GM10248 (cell line): ENCODE measurements at regions not wholly inside any gene's neighbourhood (a gene's known extent, or its start where the extent isn't known, plus 50 kb on each side); places are given as distances from the start of the nearest gene placed in this dataset.

ENCODE experiments used
- CTCF ChIA-PET: fragments of 300-600 bp; sonication (Branson Sonifier 250); formaldehyde crosslinking; extraction: SDS; loops from one replicate; lab custom pipeline; 2021; ENCODE audit warnings: antibody characterized with exemption; lab: Yijun Ruan, JAX
- POLR2A ChIA-PET: fragments of 350-650 bp; sonication (Branson Sonifier 250); formaldehyde crosslinking; extraction: SDS; loops from one replicate; lab custom pipeline; 2020; ENCODE audit warnings: antibody characterized with exemption; lab: Yijun Ruan, JAX
- DNase-seq: peaks from one replicate; pipeline ENCODE4 v3.0.0; 2012; ENCODE audit errors: extremely low spot score
- CTCF ChIP-seq: IDR thresholded peaks from 2 replicates; pipeline ENCODE4 v1.5.1; 2012; ENCODE audit warnings: mild to moderate bottlenecking, low read depth; ENCODE audit errors: extremely low read depth, missing control alignments, control extremely low read depth

- ChIA-PET POLR2A (no interaction called here), CTCF (no interaction called here)
- no peak for DNase-seq
- no peak for TF ChIP-seq CTCF
Measured at GRCh38 chrX:125627676-125628075, 308.0 kb downstream of the TEX13C start.

- CTCF ChIA-PET, result no interaction called here
- no peak for TF ChIP-seq CTCF
- POLR2A ChIA-PET, result no interaction called here
- DNase-seq, result no peak
Measured at GRCh38 chrX:125628435-125628834, 308.8 kb downstream of the TEX13C start.

- POLR2A ChIA-PET, result no interaction called here
- TF ChIP-seq CTCF, result no peak
- CTCF ChIA-PET, result no interaction called here
- no peak for DNase-seq
Measured at GRCh38 chrX:125641405-125641804, 321.7 kb downstream of the TEX13C start.

GRCh38 chrX:125646195-125646594, 326.5 kb downstream of the TEX13C start:
- DNase-seq, result no peak
- CTCF ChIA-PET, result no interaction called here
- POLR2A ChIA-PET, result no interaction called here
- no peak for TF ChIP-seq CTCF

- CTCF ChIA-PET, result no interaction called here
- POLR2A ChIA-PET, result no interaction called here
- DNase-seq, result no peak
- TF ChIP-seq CTCF, result no peak
Measured at GRCh38 chrX:125651426-125651825, 331.8 kb downstream of the TEX13C start.

GRCh38 chrX:125654501-125654900, 334.8 kb downstream of the TEX13C start:
- CTCF ChIA-PET, result no interaction called here
- POLR2A ChIA-PET, result no interaction called here

More at GRCh38 chrX:125654501-125654900, 334.8 kb downstream of the TEX13C start:
- no peak for TF ChIP-seq CTCF
- DNase-seq, result no peak
